ENCODE measurements at regions not wholly inside any gene's neighbourhood (a gene's known extent, or its start where the extent isn't known, plus 50 kb on each side); places are given as distances from the start of the nearest gene placed in this dataset.

- Histone ChIP-seq H3K4me3 (ENCODE audit: low read depth, low read length) (no peak overlapping the region), H3K27ac (ENCODE audit: extremely low read depth, low read depth, low read length) (no peak overlapping the region), H3K9me3 (ENCODE audit: control insufficient read depth, insufficient read depth, low read depth, low read length) (no peaks in the 10 kb centered on the region), H3K4me1 (ENCODE audit: control insufficient read depth, insufficient read depth, low read length) (no peaks in the 10 kb centered on the region), H3K36me3 (ENCODE audit: control insufficient read depth in 2 of 2, insufficient read depth in 1 of 2, low read length in 2 of 2) (no peaks in the 10 kb centered on the region)
- TF ChIP-seq INSM2 (tag by site-specific recombination; IDR thresholded peaks at IDR 0.05) (no peak), ZNF211 (tag by site-specific recombination; IDR thresholded peaks at IDR 0.05; ENCODE audit: low read depth) (no peak), SCRT1 (tag by site-specific recombination; IDR thresholded peaks at IDR 0.05; ENCODE audit: borderline replicate concordance) (no peak), ZNF114 (tag by site-specific recombination; IDR thresholded peaks at IDR 0.05) (no peak), ZBTB44 (tag by site-specific recombination; IDR thresholded peaks at IDR 0.05) (no peak), PRDM2 (tag by site-specific recombination; IDR thresholded peaks at IDR 0.05; ENCODE audit: borderline replicate concordance) (no peak), ZSCAN18 (tag by site-specific recombination; IDR thresholded peaks at IDR 0.05) (no peak), ZNF292 (tag by site-specific recombination; IDR thresholded peaks at IDR 0.05; ENCODE audit: borderline replicate concordance, low read depth) (no peak), ZNF223 (tag by site-specific recombination; IDR thresholded peaks at IDR 0.05) (no peak), ZNF785 (tag by site-specific recombination; IDR thresholded peaks at IDR 0.05) (no peak)
- CTCF ChIA-PET = interaction anchor here (0.6 to 1.0 kb wide), 4 partner anchors 9 to 318 kb away, joined by 3 to 4 read pairs (median 3); no protein-coding TSS in a partner anchor
- POLR2A ChIA-PET = no interaction called here
These were observed 212.9 kb upstream of the SERP2 start for GRCh38 chr13:44160591-44161191.

GRCh38 chr13:44163108-44163507, 210.5 kb upstream of the SERP2 start:
- H3K36me3 ChIP-seq (ENCODE audit: control insufficient read depth in 2 of 2, insufficient read depth in 1 of 2, low read length in 2 of 2) = no peaks in the 10 kb centered on the region
- H3K4me1 ChIP-seq (ENCODE audit: control insufficient read depth, insufficient read depth, low read length) = no peaks in the 10 kb centered on the region
- ChIA-PET CTCF (no interaction called here), POLR2A (no interaction called here)
- H3K9me3 ChIP-seq (ENCODE audit: control insufficient read depth, insufficient read depth, low read depth, low read length) = no peaks in the 10 kb centered on the region
- H3K27ac ChIP-seq (ENCODE audit: extremely low read depth, low read depth, low read length) = no peak overlapping the region
- no peak overlapping the region for H3K4me3 ChIP-seq (ENCODE audit: low read depth, low read length)
- TF ChIP-seq WT1 (tag by site-specific recombination; IDR thresholded peaks at IDR 0.05) (no peak), ZFHX2 (tag by site-specific recombination; conservative IDR thresholded peaks at IDR 0.05) (no peak), ZSCAN23 (tag by site-specific recombination; IDR thresholded peaks at IDR 0.05) (no peak), ZNF148 (tag by site-specific recombination; IDR thresholded peaks at IDR 0.05; ENCODE audit: borderline replicate concordance) (no peak), ZNF580 (tag by site-specific recombination; IDR thresholded peaks at IDR 0.05) (no peak), ZNF76 (tag by site-specific recombination; IDR thresholded peaks at IDR 0.05; ENCODE audit: borderline replicate concordance, low read depth) (no peak), ZBTB21 (tag by site-specific recombination; IDR thresholded peaks at IDR 0.05) (no peak), ZNF248 (tag by site-specific recombination; IDR thresholded peaks at IDR 0.05) (no peak), ZNF792 (tag by site-specific recombination; IDR thresholded peaks at IDR 0.05) (no peak), ZNF785 (tag by site-specific recombination; IDR thresholded peaks at IDR 0.05) (no peak), REPIN1 (tag by site-specific recombination; IDR thresholded peaks at IDR 0.05; ENCODE audit: low read depth) (no peak), ZFP69B (tag by site-specific recombination; IDR thresholded peaks at IDR 0.05) (no peak), ZFP37 (tag by site-specific recombination; IDR thresholded peaks at IDR 0.05) (no peak)
